Islet precursor cell (in vitro differentiated cells): ENCODE measurements at regions not wholly inside any gene's neighbourhood (a gene's known extent, or its start where the extent isn't known, plus 50 kb on each side); places are given as distances from the start of the nearest gene placed in this dataset.

Source experiments
- DNase-seq: peaks from one replicate; pipeline ENCODE4 v3.0.0-alpha.2; 2018

DNA sequence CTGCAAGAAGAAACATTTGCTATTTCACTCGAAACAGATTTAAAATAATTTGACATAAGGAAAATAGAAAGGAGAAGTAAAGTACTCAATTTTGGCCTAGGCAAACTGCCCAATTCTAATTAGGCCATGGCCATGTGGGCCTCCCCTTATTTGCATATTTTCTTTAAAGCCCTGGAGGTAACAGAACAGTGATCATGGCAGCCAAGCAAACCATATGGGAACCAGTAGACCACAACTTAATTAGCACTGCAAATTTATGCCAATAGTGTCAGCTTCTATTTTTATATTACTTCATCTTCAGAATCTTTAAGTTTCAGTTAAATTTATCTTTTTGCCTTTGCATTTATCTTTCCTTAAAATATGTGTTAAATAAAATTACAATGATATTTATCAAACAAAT lies 63.3 kb upstream of the THSD7A start:
- DNase-seq: no peak

- DNase-seq: no peak
Measured at GRCh38 chr7:11896663-11897062, 64.7 kb upstream of the THSD7A start.

GRCh38 chr7:11899247-11899646 lies 67.2 kb upstream of the THSD7A start:
- no peak for DNase-seq

DNA sequence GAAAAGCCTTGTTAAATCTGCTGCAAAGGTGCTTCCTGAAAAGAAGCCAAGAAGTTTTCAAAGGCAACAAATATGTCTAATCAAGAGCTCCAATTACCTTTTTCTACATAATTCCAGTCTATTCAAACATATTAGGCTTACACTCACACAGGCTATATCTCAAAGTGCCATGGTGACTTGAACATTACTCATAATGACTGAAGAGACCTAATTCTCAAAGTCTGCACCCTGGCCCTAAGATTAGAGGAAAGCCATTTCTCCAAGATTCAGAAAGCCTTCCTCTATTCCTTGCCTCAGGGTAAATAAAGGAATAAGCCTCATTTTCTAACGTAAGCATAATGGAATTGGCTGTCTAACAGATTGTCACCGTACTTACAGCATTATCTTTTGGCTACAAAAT lies 78.3 kb upstream of the THSD7A start:
- no peak for DNase-seq

DNA sequence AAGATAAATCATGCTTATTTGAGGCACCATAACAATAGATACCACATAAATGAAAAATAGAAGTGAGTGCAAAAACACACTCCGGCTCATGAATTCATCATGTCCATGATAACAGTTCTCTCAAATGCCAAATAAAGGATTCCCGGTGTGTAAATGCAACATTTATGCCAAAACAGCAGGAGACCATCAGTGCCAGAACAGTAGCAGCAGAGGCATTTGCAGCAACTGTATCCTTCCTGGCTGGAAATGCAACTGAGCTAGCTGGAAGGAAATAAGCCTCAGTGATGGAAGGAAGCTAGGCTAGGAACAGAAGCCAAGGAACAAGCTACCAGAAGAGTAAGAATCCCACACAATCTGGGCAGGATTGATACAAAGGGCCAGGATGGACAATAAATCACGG lies 79.9 kb upstream of the THSD7A start:
- no peak for DNase-seq

DNA sequence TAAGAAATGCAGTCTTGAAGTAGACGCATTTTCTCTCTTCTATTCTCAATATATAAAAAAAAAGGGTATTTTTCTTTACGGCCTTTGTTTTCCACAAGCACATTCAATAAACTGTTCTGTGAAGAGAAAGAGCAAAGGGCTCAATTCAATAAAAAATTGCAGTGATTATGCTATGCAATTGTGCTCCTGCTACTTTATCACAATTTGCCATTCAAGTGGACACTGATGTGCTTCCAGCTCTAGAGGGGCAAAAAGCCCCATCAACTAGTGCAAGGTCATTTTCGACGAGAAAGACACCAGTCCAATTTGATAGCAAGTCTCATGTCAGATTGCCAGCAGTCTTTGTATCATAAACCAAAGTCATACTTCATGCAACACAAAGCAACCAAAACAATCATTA lies 82.6 kb upstream of the THSD7A start:
- DNase-seq: no peak

DNA sequence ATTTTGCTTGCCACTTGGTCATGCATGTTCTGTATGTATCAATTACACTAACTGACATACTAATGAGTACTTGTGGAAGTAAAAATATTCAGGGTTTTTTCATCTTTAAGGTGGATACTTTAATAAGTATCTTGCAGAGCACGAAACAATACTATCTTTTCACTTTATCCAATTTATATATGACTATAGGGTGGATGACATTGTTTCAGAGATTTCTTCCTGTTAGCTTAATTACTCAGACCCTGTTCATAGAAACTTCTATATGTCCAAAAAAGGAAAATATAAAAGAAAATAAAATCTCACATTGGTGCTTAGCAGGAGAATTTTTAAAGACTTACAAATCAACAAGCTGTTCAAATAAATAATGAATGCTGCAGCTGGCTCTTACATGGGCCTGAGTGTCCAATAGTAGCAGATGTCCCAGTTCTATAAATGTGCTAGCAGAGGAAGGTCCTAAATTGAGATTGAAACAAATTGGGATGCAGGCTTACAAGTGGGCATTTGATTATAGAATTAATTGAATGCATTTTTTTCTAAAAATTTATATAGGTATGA lies 91.5 kb upstream of the THSD7A start:
- no peak for DNase-seq

- no peak for DNase-seq
Measured at GRCh38 chr7:11931307-11931706, 99.3 kb upstream of the THSD7A start.

GRCh38 chr7:11934796-11935195 lies 102.8 kb upstream of the THSD7A start:
- DNase-seq: no peak

DNA sequence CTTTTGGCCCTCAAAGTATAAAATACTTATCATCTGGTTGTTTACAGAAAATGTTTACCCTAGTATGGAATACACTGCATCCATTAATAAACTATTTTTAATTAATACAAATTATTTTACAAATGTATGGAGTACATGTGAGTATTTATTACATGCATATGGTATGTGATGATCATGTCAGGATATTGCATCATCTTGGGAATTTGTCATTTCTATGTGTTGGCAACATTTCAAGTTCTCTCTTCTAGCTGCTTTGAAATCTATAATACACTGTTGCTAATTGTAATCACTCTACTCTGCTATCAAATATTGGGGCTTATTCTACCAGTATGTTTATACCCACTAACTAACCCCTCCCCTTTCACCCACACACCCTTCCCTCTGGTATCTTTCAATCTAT lies 103.9 kb upstream of the THSD7A start:
- DNase-seq: no peak

DNA sequence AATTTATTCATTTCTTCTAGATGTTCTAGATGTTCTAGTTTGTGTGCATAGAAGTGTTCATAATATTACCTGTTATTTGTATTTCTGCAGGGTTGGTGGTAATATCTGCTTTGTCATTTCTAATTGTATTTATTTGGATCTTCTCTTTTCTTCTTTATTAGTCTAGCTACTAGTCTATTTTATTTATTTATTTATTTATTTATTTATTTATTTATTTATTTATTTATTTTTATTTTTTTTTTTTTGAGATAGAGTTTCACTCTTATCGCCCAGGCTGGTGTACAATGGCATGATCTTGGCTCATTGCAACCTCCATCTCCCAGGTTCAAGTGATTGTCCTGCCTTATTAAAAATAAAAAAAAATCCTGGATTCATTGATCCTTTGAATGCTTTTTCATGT lies 114.8 kb upstream of the THSD7A start:
- no peak for DNase-seq

DNA sequence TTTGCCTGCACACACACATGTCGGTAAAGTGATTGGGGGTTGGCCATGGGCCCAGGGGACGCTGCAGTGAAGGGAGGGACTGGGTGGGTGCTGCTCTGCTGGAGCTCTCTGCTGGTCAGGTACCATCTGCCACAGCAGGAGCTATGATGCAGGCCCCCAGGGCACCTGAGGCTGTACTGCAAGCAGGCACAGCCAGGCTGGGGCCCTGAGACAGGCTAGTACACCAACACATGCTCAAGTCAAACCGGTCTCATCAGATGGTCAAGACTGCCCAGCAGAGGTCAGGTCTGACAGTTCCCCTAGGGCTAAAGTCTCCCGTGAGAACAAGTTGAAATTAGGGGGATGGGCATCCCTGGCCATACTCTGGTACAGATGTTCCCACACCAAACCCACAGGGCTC lies 118.3 kb upstream of the THSD7A start:
- DNase-seq: peak; percentile 50

GRCh38 chr7:11950942-11951341 lies 118.9 kb upstream of the THSD7A start:
- DNase-seq: no peak

GRCh38 chr7:11951909-11952308 lies 119.9 kb upstream of the THSD7A start:
- DNase-seq: no peak

DNA sequence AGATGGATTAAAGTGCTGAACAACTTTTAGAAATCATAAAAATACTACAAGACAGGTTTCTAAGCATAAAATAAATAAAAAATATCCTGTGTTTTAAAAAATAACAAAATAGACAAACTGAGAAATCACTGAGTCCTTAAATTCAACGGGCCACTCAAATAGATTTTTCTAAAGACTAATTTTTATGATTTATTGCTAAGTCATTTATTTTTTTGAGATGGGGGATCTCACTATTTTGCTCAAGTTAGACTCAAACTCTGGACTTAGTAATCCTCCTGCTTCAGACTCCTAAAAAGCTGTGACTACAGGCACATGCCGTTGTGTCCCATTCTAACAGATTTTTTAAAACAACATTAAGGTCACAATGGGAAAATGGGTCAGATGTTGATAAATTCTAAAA lies 121.0 kb upstream of the THSD7A start:
- no peak for DNase-seq

DNA sequence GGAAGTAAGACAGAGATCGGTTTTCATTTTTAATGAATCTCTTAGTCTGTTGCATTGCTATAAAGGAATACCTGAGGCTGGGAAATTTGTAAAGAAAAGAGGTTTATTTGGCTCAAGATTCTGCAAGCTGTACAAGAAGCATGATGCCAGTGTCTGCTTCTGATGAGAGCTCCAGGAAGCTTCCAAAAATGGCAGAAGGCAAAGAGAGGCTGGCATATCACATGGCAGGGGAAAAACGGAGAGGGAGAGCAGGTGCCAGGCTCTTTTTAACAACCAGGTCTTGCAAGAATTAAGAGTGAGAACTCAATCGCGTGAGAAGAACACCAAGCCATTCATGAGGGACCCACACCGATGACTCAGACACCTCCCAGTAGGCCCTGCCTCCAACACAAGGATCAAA lies 125.0 kb upstream of the THSD7A start:
- DNase-seq: no peak

- DNase-seq: no peak
Measured at GRCh38 chr7:11957956-11958355, 126.0 kb upstream of the THSD7A start.

GRCh38 chr7:11959121-11959520 lies 127.1 kb upstream of the THSD7A start:
- no peak for DNase-seq

DNA sequence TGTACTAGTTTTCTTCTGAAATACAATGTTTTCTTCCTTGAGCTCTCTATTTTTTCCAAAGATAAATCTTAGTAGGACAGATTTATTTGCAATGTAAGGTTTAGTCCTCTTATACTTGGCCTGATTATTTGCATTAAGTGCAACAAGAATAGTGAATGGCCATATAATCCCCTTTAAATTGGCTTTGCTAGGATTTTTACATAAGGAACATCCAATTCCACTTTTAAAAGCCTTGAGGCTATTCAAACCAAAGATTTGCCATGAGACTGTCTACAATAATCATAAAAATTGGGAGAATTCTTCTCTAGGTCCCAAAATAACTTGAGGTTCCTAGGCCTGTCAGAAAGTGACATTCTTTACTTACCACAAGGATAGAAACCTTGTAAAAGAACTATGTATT lies 128.6 kb upstream of the THSD7A start:
- no peak for DNase-seq

- no peak for DNase-seq
Measured at GRCh38 chr7:11969643-11970042, 137.6 kb upstream of the THSD7A start.

DNA sequence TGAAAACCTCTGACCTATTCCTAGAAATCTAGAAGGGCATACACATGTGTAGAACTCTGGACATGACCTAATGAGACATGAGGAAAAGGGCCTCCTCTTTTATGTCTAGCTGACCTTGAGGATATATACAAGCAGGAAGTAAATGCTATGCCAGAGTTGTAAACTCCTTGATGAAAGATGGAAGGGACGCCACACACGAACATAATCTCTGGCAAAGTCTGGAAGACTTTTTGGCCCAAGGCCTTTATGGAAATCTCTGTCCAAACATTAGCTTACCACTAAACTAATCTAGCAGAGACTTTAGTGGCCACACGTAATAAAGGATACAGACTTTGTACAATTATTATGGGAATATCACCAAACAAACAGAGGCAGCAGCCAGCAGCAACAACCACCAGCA lies 138.1 kb upstream of the THSD7A start:
- no peak for DNase-seq

DNA sequence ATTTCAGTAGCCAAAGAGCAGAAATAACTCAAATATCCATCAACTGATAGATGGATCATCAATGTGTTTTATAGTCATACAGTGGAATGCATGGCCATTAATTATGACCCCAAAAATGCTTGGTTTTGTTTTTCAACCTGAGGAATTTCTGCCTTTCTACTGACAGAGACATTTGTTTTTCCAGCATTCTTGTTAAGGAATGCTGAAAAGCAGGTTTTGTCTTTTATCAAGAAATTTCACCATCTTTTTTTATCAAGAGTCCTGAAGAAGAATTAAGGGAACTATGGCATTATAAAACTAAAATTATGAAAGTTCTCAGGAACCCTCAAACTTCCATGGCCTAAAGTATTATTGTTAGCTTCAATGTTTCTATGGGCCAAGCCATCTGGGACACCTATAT lies 153.4 kb upstream of the THSD7A start:
- DNase-seq: no peak

GRCh38 chr7:11985971-11986370 lies 154.0 kb upstream of the THSD7A start:
- DNase-seq: no peak

DNA sequence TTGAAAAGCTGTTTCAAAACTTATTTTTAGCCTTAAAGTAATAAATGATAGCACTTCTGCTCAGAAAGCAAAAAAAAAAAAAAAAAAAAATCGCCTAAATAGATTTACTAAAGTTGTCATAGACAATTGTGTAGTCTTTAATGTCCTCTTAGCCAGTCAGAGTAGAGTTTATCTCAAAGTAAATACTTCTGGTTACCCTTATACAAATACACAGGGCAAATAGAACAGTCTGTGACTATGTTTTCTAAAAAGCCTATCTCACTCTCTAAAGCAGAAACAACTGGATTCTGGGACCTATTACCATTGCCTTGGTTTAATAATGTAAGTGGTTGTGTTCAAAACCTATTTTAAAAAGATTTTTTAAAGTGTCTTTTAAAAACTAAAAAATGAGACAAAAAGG lies 156.2 kb upstream of the THSD7A start:
- DNase-seq: no peak

GRCh38 chr7:12002428-12002827 lies 170.4 kb upstream of the THSD7A start:
- DNase-seq: no peak

DNA sequence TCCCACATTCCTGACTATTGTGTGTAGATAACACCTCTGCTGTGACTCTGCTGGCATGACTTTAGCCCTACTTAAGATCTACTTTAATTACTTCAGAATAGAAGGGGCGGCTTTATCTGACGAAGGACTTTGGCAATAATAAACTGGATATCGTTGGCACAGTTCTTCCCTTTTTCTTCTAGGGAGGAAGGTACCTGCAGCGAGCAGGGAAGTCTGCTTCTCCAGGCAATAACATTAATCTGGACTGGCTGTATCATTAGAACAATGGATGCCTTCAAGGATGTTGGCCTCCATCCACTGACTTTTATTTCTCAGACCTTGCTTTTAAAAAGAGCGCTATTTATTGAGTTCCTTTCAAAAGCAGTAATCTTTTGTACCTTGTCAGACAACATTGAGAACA lies 172.6 kb upstream of the THSD7A start:
- no peak for DNase-seq
